Bronchial epithelial cell (primary cell): ENCODE measurements at regions not wholly inside any gene's neighbourhood (a gene's known extent, or its start where the extent isn't known, plus 50 kb on each side); places are given as distances from the start of the nearest gene placed in this dataset.

Experiments used
- DNase-seq: peaks from one replicate; pipeline ENCODE4 v3.0.0-alpha.2; 2010; ENCODE audit warnings: low read depth
- FAIRE-seq: peaks from 2 replicates; lab custom pipeline; 2011; peaks lifted over from hg19 to GRCh38; lab: Jason Lieb, UNC
- H3K27me3 ChIP-seq: 2 replicates; pipeline ENCODE4 v1.5.1; 2011; ENCODE audit warnings: low read length; ENCODE audit not compliant: control insufficient read depth, insufficient read depth
- H3K36me3 ChIP-seq: 2 replicates; pipeline ENCODE4 v1.5.1; 2011; ENCODE audit warnings: low read length; ENCODE audit not compliant: control insufficient read depth, insufficient read depth
- H3K4me3 ChIP-seq: 2 replicates; pipeline ENCODE4 v1.5.1; 2011; ENCODE audit warnings: mild to moderate bottlenecking, low read depth, low read length, control low read depth
- TF ChIP-seq, protein P1 (sequence below): IDR thresholded peaks from 2 replicates; pipeline ENCODE4 v1.5.1; 2011; ENCODE audit warnings: mild to moderate bottlenecking, moderate library complexity, low read length, control low read depth, inconsistent platforms; ENCODE audit not compliant: insufficient read depth, severe bottlenecking

DNA sequence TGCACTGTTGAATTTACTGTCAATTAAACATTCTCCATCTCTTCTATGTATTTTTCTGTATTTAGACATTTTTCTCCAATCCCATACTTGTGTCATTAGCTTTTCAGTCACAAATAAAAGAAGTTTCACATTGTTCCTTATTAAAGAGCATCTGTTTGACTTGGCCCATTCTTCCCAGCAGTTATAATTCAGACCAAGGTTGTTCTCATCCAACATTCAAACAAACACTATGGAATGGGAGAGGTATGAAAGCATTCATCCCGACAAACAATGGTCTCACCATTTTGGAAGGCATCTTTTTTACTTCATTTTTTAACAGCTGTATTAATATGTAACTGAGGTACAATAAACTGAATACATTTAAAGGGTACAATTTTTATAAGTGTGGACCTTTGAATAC is 208.8 kb upstream of the MAF start:
- TF ChIP-seq, protein P1, sequence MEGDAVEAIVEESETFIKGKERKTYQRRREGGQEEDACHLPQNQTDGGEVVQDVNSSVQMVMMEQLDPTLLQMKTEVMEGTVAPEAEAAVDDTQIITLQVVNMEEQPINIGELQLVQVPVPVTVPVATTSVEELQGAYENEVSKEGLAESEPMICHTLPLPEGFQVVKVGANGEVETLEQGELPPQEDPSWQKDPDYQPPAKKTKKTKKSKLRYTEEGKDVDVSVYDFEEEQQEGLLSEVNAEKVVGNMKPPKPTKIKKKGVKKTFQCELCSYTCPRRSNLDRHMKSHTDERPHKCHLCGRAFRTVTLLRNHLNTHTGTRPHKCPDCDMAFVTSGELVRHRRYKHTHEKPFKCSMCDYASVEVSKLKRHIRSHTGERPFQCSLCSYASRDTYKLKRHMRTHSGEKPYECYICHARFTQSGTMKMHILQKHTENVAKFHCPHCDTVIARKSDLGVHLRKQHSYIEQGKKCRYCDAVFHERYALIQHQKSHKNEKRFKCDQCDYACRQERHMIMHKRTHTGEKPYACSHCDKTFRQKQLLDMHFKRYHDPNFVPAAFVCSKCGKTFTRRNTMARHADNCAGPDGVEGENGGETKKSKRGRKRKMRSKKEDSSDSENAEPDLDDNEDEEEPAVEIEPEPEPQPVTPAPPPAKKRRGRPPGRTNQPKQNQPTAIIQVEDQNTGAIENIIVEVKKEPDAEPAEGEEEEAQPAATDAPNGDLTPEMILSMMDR = no peak
- Histone ChIP-seq H3K27me3 (no peaks in the 10 kb centered on the region), H3K4me3 (no peak overlapping the region), H3K36me3 (no peaks in the 10 kb centered on the region)
- DNase-seq = no peak
- no peak for FAIRE-seq

DNA sequence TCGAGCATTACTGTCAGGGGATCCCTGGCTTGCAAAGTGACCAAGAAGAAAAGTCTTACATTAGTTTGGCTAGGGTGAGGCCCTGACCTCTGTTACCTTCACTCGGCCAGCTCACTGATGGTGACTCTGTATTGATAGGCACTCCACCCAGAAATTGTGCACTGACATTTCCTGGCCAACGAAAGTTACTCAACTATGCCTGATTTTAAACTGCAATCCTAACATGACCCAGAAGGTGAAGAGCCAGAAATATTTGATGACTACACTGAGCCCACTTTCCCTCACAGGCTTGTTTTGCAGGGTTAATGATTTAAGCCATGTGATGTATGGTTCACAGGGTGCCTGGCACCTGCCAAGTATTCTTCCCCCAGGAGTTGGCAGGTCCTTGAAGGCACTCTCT is 208.2 kb upstream of the MAF start:
- peak; percentile 85 for FAIRE-seq
- Histone ChIP-seq H3K4me3 (no peak overlapping the region), H3K27me3 (no peaks in the 10 kb centered on the region), H3K36me3 (no peaks in the 10 kb centered on the region)
- DNase-seq = no peak
- TF ChIP-seq, protein P1 = no peak

DNA sequence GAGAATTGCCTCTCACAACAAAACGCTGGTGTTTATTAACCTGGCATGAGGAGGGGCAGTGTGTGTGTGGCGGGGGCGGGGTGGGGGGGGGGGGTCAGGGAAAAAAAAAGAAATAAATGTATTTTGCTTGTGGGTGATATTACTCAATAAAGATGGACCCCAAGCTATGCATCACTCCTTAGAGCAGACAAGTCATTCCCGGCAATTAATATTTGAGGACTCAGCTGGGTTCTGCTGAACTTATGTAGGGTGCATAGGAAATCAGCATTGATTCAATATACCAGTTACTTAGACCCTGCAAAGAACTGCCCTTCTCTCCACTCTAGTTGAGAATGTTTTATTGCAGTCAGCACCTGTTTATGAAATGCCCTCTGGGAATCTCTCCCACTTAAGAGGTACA is 206.2 kb upstream of the MAF start:
- TF ChIP-seq, protein P1 = no peak
- no peaks in the 10 kb centered on the region for H3K27me3 ChIP-seq
- H3K4me3 ChIP-seq = no peak overlapping the region
- FAIRE-seq (no peak), DNase-seq (no peak)
- no peaks in the 10 kb centered on the region for H3K36me3 ChIP-seq

DNA sequence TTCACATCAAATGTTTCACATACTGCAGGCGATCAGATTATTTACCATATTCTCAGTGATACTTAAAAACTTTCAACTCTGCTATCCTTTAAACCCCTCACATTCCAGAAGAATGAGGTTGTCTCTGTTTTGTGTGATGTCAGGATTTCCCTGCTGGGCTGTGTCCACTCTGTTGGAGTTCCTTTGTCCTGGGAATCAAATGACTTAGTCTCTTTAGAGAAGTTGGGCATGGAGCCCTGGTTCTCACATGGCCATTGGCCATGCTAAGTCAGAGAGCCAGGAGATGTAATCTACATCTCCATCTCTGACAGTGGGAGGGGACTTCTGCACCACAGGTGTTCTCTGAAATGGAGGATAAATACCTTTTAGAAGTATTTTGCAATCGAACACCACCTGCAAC is 205.1 kb upstream of the MAF start:
- no peaks in the 10 kb centered on the region for H3K27me3 ChIP-seq
- DNase-seq (no peak), FAIRE-seq (no peak)
- TF ChIP-seq, protein P1 = no peak
- no peak overlapping the region for H3K4me3 ChIP-seq
- H3K36me3 ChIP-seq = no peaks in the 10 kb centered on the region

DNA sequence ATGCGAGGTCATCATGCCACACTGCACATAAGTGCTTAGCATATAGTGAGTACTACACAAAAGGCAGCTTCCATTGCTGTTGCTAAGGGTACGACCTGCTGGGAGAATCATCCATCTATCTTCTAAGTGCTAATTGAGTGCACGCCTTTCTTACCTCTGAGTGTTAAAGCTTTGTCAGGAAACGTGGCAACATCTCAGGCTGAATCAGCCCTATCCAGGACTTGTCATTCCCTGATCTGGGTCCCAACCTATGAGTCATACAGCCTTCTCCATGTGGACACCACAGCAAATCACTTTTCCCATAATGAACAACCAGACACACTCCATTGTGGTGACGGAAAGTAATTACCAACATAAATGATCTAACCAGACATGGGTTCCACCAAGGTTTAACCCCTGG is 201.1 kb upstream of the MAF start:
- TF ChIP-seq, protein P1 = no peak
- Histone ChIP-seq H3K27me3 (no peaks in the 10 kb centered on the region), H3K36me3 (no peaks in the 10 kb centered on the region), H3K4me3 (no peak overlapping the region)
- peak; percentile 91 for DNase-seq
- FAIRE-seq = no peak

DNA sequence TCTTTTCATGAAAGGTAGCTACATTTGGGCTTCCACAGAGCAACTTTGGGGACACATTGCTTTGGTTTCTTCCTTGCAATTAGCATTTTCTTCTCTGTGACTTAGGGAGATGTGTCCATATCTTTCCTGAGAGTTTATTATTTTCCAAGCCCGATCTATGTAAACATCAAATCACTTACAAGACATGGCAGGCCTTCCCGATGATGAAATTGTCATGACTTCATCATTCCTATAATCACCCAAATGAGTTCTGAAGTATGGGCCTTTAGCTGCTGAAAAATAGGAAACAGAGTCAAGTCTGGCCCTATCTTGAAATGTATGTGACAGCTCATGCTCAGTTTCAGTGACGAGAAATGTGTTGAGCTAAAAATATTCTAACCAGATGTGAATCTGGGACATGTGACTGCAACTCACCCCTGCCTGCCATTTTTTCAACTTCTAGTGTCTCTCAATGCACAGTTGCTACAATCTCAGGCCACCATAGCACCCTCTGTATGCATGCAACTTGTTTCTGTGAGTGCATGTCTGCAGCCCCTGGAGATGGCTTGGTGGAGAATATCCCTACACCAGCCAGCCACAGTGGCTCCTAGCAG is 199.6 kb upstream of the MAF start:
- H3K27me3 ChIP-seq = no peaks in the 10 kb centered on the region
- TF ChIP-seq, protein P1 = no peak
- DNase-seq (peak; percentile 63), FAIRE-seq (no peak)
- no peak overlapping the region for H3K4me3 ChIP-seq
- no peaks in the 10 kb centered on the region for H3K36me3 ChIP-seq
